Panc1 (cell line): ENCODE measurements at regions not wholly inside any gene's neighbourhood (a gene's known extent, or its start where the extent isn't known, plus 50 kb on each side); places are given as distances from the start of the nearest gene placed in this dataset.

Experiments
- ATAC-seq: fragments of 200-7000 bp; cut with Tn5 transposase; 2 replicates; pipeline ENCODE4 v1.9.1; 2020; ENCODE audit warnings: mild to moderate bottlenecking, moderate library complexity
- BruUV-seq: library from RNA; stranded (reverse); fragments of 400-500 nt; replicated peaks from 2 replicates; lab custom pipeline; 2021; lab: Mats Ljungman, UMichigan
- CTCF ChIA-PET: fragments of 300-600 bp; sonication (Branson Sonifier 250); formaldehyde crosslinking; loops from one replicate; lab custom pipeline; 2022; ENCODE audit warnings: antibody characterized with exemption; lab: Charles Lee
- POLR2A ChIA-PET: fragments of 300-600 bp; sonication (Branson Sonifier 250); formaldehyde crosslinking; loops from one replicate; lab custom pipeline; 2022; ENCODE audit warnings: antibody characterized with exemption; lab: Charles Lee
- DNase-seq: peaks from one replicate; pipeline ENCODE4 v3.0.0-alpha.2; 2010; ENCODE audit warnings: low read depth, low spot score
- H3K27ac ChIP-seq: 2 replicates; pipeline ENCODE4 v1.5.1; 2011; ENCODE audit warnings: mild to moderate bottlenecking, low read length, inconsistent platforms
- H3K27me3 ChIP-seq: fragments of 200-500 bp; sonication (Bioruptor generic); 2 replicates; pipeline ENCODE4 v1.6.0; 2014; ENCODE audit warnings: low read length, inconsistent platforms; ENCODE audit not compliant: control insufficient read depth, insufficient read depth
- H3K36me3 ChIP-seq: fragments of 200-500 bp; sonication (Bioruptor generic); 2 replicates; pipeline ENCODE4 v1.5.1; 2014; ENCODE audit warnings: inconsistent platforms, mild to moderate bottlenecking, low read length, moderate library complexity; ENCODE audit not compliant: control insufficient read depth, insufficient read depth
- H3K4me1 ChIP-seq: 2 replicates; pipeline ENCODE4 v1.5.1; 2011; ENCODE audit warnings: inconsistent platforms, mild to moderate bottlenecking, low read length, moderate library complexity; ENCODE audit not compliant: control insufficient read depth, insufficient read depth
- H3K4me3 ChIP-seq, 2 experiments: 2 replicates each; pipeline ENCODE4 v1.5.1; 2011 to 2012; ENCODE audit warnings: low read depth in 2 of 2, low read length in 2 of 2, mild to moderate bottlenecking in 2 of 2, inconsistent platforms in 1 of 2, moderate library complexity in 1 of 2
- H3K9me3 ChIP-seq: fragments of 200-500 bp; sonication (Bioruptor generic); 2 replicates; pipeline ENCODE4 v1.5.1; 2014; ENCODE audit warnings: low read depth, mild to moderate bottlenecking, inconsistent platforms, low read length, moderate library complexity; ENCODE audit not compliant: control insufficient read depth, insufficient read depth
- POLR2AphosphoS5 ChIP-seq: IDR thresholded peaks from 2 replicates; pipeline ENCODE4 v1.6.1; 2012; ENCODE audit warnings: mild to moderate bottlenecking, low read depth, low read length, moderate library complexity
- SIN3A ChIP-seq: IDR thresholded peaks from 2 replicates; pipeline ENCODE4 v1.6.1; 2012; ENCODE audit warnings: low read depth, mild to moderate bottlenecking, low read length, moderate library complexity, borderline replicate concordance; ENCODE audit not compliant: insufficient read depth
- TCF7L2 ChIP-seq: IDR thresholded peaks from 2 replicates; pipeline ENCODE4 v1.6.1; 2011; ENCODE audit warnings: mild to moderate bottlenecking, low read depth, low read length, inconsistent platforms
- in situ Hi-C: cut with HindIII; loops from 2 replicates; pipeline ENCODE4 v1.10.0; 2016; ENCODE audit warnings: low sequenced_read_pairs, low pct_unique_long_range_greater_than_20kb
- intact Hi-C: fragments of 100-400 bp; cut with micrococcal nuclease; formaldehyde crosslinking; loops from one replicate; pipeline ENCODE4 v1.10.0; 2022; ENCODE audit not compliant: unreplicated experiment
- TF ChIP-seq, protein P1 (sequence below): fragments of 450-650 bp; IDR thresholded peaks from 2 replicates; pipeline ENCODE4 v1.5.1; 2017; ENCODE audit warnings: mild to moderate bottlenecking
- TF ChIP-seq, protein P2 (sequence below), 2 experiments: IDR thresholded peaks; 2 replicates each; pipeline ENCODE4 v1.6.1; 2011 to 2012; ENCODE audit warnings: low read depth in 2 of 2, control low read depth in 1 of 2, low read length in 1 of 2, mild to moderate bottlenecking in 1 of 2, moderate library complexity in 1 of 2; ENCODE audit not compliant: insufficient read depth in 1 of 2

DNA sequence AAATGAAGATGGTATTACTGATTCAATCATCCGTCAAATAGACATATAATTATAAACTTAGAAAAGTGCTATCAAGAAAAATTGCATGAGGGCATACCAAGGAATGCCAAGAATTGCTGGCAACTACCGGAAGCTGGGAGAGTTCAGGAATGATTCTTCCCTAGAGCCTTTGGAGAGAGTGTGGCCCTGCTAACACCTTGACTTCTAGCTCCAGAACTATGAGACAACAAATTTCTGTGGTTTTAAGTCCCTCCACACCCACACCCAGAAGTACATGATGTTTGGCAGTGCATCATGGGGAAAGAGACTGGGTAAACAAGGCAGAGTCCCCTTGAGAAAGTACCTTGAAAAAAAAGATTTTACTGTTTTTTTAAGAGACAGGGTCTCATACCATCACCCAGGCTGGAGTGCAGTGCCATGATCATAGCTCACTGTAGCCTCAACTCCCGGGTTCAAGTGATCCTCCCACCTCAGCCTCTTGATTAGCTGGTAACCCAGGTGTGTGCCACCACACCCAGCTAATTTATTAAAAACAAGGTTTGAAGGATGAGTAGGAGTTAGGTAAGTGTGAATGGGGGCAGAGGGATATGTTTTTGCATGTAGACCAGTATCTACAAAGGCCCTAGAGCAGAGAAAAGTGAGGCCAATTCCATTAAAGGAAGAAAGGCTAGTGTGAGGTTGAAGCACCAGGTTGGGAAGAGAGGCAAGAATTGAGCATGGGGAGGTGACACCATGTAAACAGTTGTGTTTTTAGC lies 53.1 kb downstream of the GSX2 start:
- ChIA-PET POLR2A (no interaction called here), CTCF (no interaction called here)
- DNase-seq (no peak), ATAC-seq (no peak)
- Histone ChIP-seq H3K36me3 (no peaks in the 10 kb centered on the region), H3K4me1 (no peaks in the 10 kb centered on the region), H3K27ac (no peak overlapping the region), H3K27me3 (no peaks in the 10 kb centered on the region), H3K9me3 (no peaks in the 10 kb centered on the region), H3K4me3 (no peak overlapping the region)
- in situ Hi-C loops, result no loop called here
- intact Hi-C loops, result no loop called here
- no peak for TF ChIP-seq TCF7L2
- TF ChIP-seq SIN3A, result no peak
- TF ChIP-seq, protein P1, sequence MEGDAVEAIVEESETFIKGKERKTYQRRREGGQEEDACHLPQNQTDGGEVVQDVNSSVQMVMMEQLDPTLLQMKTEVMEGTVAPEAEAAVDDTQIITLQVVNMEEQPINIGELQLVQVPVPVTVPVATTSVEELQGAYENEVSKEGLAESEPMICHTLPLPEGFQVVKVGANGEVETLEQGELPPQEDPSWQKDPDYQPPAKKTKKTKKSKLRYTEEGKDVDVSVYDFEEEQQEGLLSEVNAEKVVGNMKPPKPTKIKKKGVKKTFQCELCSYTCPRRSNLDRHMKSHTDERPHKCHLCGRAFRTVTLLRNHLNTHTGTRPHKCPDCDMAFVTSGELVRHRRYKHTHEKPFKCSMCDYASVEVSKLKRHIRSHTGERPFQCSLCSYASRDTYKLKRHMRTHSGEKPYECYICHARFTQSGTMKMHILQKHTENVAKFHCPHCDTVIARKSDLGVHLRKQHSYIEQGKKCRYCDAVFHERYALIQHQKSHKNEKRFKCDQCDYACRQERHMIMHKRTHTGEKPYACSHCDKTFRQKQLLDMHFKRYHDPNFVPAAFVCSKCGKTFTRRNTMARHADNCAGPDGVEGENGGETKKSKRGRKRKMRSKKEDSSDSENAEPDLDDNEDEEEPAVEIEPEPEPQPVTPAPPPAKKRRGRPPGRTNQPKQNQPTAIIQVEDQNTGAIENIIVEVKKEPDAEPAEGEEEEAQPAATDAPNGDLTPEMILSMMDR, result no peak
- TF ChIP-seq, protein P2, sequence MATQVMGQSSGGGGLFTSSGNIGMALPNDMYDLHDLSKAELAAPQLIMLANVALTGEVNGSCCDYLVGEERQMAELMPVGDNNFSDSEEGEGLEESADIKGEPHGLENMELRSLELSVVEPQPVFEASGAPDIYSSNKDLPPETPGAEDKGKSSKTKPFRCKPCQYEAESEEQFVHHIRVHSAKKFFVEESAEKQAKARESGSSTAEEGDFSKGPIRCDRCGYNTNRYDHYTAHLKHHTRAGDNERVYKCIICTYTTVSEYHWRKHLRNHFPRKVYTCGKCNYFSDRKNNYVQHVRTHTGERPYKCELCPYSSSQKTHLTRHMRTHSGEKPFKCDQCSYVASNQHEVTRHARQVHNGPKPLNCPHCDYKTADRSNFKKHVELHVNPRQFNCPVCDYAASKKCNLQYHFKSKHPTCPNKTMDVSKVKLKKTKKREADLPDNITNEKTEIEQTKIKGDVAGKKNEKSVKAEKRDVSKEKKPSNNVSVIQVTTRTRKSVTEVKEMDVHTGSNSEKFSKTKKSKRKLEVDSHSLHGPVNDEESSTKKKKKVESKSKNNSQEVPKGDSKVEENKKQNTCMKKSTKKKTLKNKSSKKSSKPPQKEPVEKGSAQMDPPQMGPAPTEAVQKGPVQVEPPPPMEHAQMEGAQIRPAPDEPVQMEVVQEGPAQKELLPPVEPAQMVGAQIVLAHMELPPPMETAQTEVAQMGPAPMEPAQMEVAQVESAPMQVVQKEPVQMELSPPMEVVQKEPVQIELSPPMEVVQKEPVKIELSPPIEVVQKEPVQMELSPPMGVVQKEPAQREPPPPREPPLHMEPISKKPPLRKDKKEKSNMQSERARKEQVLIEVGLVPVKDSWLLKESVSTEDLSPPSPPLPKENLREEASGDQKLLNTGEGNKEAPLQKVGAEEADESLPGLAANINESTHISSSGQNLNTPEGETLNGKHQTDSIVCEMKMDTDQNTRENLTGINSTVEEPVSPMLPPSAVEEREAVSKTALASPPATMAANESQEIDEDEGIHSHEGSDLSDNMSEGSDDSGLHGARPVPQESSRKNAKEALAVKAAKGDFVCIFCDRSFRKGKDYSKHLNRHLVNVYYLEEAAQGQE (IDR thresholded peaks at IDR 0.05; ENCODE audit: insufficient read depth in 1 of 2, low read depth in 2 of 2, low read length in 1 of 2), result no peak
- BruUV-seq, result no TSS peak

DNA sequence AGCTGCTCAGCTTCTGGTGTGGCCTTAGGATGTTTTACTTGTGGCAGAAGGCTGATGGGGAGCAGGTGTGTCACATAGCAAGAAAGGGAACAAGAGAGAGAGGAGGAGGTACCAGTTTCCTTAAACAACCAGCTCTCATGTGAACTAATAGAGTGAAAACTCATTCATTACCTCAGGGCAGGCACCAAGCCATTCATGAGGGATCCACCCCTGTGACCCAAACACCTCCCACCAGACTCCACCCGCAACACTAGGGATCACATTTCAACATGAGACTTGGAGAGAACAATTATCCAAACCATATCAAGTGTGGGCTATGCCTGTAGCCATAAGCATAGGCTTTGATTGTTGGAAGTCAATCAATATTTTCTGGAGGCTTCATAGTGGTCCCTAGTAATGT lies 56.0 kb downstream of the GSX2 start:
- no peak for ATAC-seq
- in situ Hi-C loops, result no loop called here
- intact Hi-C loops, result no loop called here
- TF ChIP-seq, protein P2 (IDR thresholded peaks at IDR 0.05; ENCODE audit: insufficient read depth in 1 of 2, low read depth in 2 of 2, low read length in 1 of 2), result no peak
- TF ChIP-seq TCF7L2 (no peak), SIN3A (no peak), POLR2AphosphoS5 (no peak)
- TF ChIP-seq, protein P1, result no peak
- POLR2A ChIA-PET, result no interaction called here
- CTCF ChIA-PET, result no interaction called here
- DNase-seq, result no peak
- Histone ChIP-seq H3K27ac (no peak overlapping the region), H3K4me3 (no peak overlapping the region), H3K9me3 (no peaks in the 10 kb centered on the region), H3K27me3 (no peaks in the 10 kb centered on the region), H3K36me3 (no peaks in the 10 kb centered on the region), H3K4me1 (no peaks in the 10 kb centered on the region)
- BruUV-seq, result no TSS peak
